CD4-positive, alpha-beta T cell (primary cell): ENCODE measurements at regions not wholly inside any gene's neighbourhood (a gene's known extent, or its start where the extent isn't known, plus 50 kb on each side); places are given as distances from the start of the nearest gene placed in this dataset.

ENCODE experiments used
- ATAC-seq: fragments of 200-7000 bp; cut with Tn5 transposase; one replicate; pipeline ENCODE4 v1.10.0; 2022; ENCODE audit warnings: mild to moderate bottlenecking; ENCODE audit not compliant: poor library complexity
- CTCF ChIA-PET: fragments of 350-600 bp; sonication (Branson Sonifier 250); formaldehyde crosslinking; loops from one replicate; lab custom pipeline; 2021; ENCODE audit warnings: antibody characterized with exemption, inconsistent platforms; lab: Charles Lee
- POLR2A ChIA-PET: fragments of 350-600 bp; sonication (Branson Sonifier 250); formaldehyde crosslinking; loops from one replicate; lab custom pipeline; 2021; ENCODE audit warnings: antibody characterized with exemption, inconsistent platforms; lab: Charles Lee
- DNase-seq, 14 experiments: peaks; one replicate each; pipeline ENCODE4 v3.0.0-alpha.2; 2013 to 2020; ENCODE audit warnings: mixed read lengths in 2 of 14
- H3K27ac ChIP-seq, 2 donors: one replicate each; pipeline versions ENCODE4 v1.5.1 to v1.7.0; 2013; ENCODE audit warnings: low read length in 2 of 2, low read depth in 1 of 2, mild to moderate bottlenecking in 1 of 2
- H3K27me3 ChIP-seq, 2 experiments: 1 replicate in 1 of 2; 2 replicates in 1 of 2; pipeline versions ENCODE4 v1.6.1 to v1.7.0; 2013; ENCODE audit warnings: low read length in 2 of 2, control low read depth in 1 of 2, mild to moderate bottlenecking in 1 of 2, moderate library complexity in 1 of 2; ENCODE audit not compliant: insufficient read depth in 2 of 2, control insufficient read depth in 1 of 2
- H3K36me3 ChIP-seq: one replicate; pipeline ENCODE4 v1.6.1; 2013; ENCODE audit warnings: low read length, control low read depth; ENCODE audit not compliant: insufficient read depth
- H3K4me1 ChIP-seq: one replicate; pipeline ENCODE4 v1.6.1; 2013; ENCODE audit warnings: low read length, control low read depth; ENCODE audit not compliant: insufficient read depth
- H3K4me3 ChIP-seq: one replicate; pipeline ENCODE4 v1.5.1; 2013; ENCODE audit warnings: mild to moderate bottlenecking, low read length, moderate library complexity
- H3K9me3 ChIP-seq, 2 experiments: 1 replicate in 1 of 2; 2 replicates in 1 of 2; pipeline versions ENCODE4 v1.6.1 to v1.7.0; 2013; ENCODE audit warnings: low read length in 2 of 2, mild to moderate bottlenecking in 2 of 2, control low read depth in 1 of 2, moderate library complexity in 1 of 2; ENCODE audit not compliant: control insufficient read depth in 1 of 2, insufficient read depth in 1 of 2
- H3K27ac Mint-ChIP-seq: one replicate; pipeline ENCODE4 v1.8.0; 2020; ENCODE audit warnings: mixed read lengths
- H3K27me3 Mint-ChIP-seq: one replicate; pipeline ENCODE4 v1.8.0; 2021; ENCODE audit warnings: mixed read lengths
- H3K36me3 Mint-ChIP-seq: one replicate; pipeline ENCODE4 v1.8.0; 2021; ENCODE audit warnings: low read depth, mixed read lengths
- H3K4me1 Mint-ChIP-seq: one replicate; pipeline ENCODE4 v1.8.0; 2021; ENCODE audit warnings: low read depth, mixed read lengths
- H3K4me3 Mint-ChIP-seq: one replicate; pipeline ENCODE4 v1.8.0; 2020; ENCODE audit warnings: mild to moderate bottlenecking, mixed read lengths
- H3K9me3 Mint-ChIP-seq: one replicate; pipeline ENCODE4 v1.8.0; 2020; ENCODE audit warnings: mixed read lengths
- intact Hi-C, 2 experiments: fragments of 100-400 bp; cut with DNase I in 1 of 2; cut with micrococcal nuclease in 1 of 2; formaldehyde crosslinking; loops; one replicate each; pipeline versions ENCODE4 v1.15.1 to v1.9.0; 2023 to 2025; cut with DNase I, micrococcal nuclease
- TF ChIP-seq, protein P1 (sequence below): fragments of 200-600 bp; IDR thresholded peaks from one replicate; pipeline ENCODE4 v1.8.0; 2022; ENCODE audit warnings: antibody characterized with exemption, mild to moderate bottlenecking

DNA sequence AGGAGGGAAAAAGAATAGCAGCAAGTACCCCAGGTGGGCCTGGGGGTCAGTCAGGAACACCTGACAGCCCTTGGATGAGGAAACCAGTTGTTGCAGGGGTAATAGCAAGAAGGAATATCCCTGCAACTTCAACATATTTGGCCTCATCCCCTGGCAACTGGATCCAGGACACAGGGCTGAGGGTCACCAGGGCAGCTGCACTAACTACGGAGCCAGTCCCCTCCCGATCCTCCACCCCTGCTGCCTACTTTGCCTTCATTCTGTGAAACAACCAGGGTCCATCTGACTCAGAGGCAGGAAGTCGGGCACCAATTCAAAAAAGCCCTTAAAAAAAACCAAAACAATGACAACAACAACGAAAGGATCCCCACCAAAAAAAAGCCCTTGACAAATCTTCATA lies 52.9 kb downstream of the FRMPD3 start:
- TF ChIP-seq, protein P1, sequence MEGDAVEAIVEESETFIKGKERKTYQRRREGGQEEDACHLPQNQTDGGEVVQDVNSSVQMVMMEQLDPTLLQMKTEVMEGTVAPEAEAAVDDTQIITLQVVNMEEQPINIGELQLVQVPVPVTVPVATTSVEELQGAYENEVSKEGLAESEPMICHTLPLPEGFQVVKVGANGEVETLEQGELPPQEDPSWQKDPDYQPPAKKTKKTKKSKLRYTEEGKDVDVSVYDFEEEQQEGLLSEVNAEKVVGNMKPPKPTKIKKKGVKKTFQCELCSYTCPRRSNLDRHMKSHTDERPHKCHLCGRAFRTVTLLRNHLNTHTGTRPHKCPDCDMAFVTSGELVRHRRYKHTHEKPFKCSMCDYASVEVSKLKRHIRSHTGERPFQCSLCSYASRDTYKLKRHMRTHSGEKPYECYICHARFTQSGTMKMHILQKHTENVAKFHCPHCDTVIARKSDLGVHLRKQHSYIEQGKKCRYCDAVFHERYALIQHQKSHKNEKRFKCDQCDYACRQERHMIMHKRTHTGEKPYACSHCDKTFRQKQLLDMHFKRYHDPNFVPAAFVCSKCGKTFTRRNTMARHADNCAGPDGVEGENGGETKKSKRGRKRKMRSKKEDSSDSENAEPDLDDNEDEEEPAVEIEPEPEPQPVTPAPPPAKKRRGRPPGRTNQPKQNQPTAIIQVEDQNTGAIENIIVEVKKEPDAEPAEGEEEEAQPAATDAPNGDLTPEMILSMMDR, result no peak

DNA sequence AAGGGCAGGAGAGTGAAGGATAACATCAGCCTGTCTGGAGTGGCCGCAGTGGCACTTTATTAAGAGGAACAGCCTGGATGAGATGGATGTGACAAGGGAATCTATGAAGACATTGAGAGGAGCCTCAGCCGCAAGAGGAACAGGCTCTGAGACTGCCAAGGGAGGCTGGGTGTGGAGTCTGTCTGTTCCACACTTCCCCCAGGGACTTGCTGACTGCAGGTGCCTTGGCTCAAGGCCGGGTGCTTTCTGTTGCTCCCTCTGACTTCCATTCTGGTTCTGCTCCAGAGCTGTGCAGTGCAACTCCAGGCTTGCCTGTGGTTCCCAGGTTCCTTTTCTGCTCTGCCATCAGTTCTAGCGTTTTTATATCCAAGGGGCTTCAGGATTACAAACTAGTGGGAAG lies 54.6 kb downstream of the FRMPD3 start:
- H3K4me1 ChIP-seq, result peaks cover 7% of the 10 kb centered on the region
- H3K27me3 Mint-ChIP-seq, result peaks cover 53% of the 10 kb centered on the region
- DNase-seq, result no peak
- no peak overlapping the region for H3K4me3 ChIP-seq
- H3K9me3 ChIP-seq, result peaks cover 0 to 3% of the 10 kb centered on the region in 2 experiments
- no peak overlapping the region for H3K27ac Mint-ChIP-seq
- CTCF ChIA-PET, result interaction anchor here (1.1 kb wide), 1 partner anchor 13 kb away, joined by 3 read pairs; no protein-coding TSS in a partner anchor
- H3K27ac ChIP-seq, result no peak overlapping the region
- POLR2A ChIA-PET, result no interaction called here
- TF ChIP-seq, protein P1, result no peak
- H3K27me3 ChIP-seq, result peaks cover 9 to 39% of the 10 kb centered on the region in 2 experiments
- H3K36me3 Mint-ChIP-seq, result no peaks in the 10 kb centered on the region
- H3K36me3 ChIP-seq, result no peaks in the 10 kb centered on the region
- intact Hi-C loops, result no loop called here
- no peaks in the 10 kb centered on the region for H3K4me1 Mint-ChIP-seq
- no peak for ATAC-seq
- no peaks in the 10 kb centered on the region for H3K9me3 Mint-ChIP-seq
- no peak overlapping the region for H3K4me3 Mint-ChIP-seq

More for the DNA sequence above, 52.9 kb downstream of the FRMPD3 start:
- H3K9me3 ChIP-seq, result no peaks in the 10 kb centered on the region
- no peaks in the 10 kb centered on the region for H3K36me3 Mint-ChIP-seq
- intact Hi-C loops, result no loop called here
- H3K27ac Mint-ChIP-seq, result no peak overlapping the region
- H3K27me3 ChIP-seq, result peaks cover 4 to 23% of the 10 kb centered on the region in 2 experiments
- ATAC-seq (no peak), DNase-seq (no peak)
- H3K9me3 Mint-ChIP-seq, result no peaks in the 10 kb centered on the region
- no peak overlapping the region for H3K4me3 Mint-ChIP-seq
- ChIA-PET POLR2A (no interaction called here), CTCF (no interaction called here)
- no peaks in the 10 kb centered on the region for H3K4me1 Mint-ChIP-seq
- H3K27me3 Mint-ChIP-seq, result peaks cover 36% of the 10 kb centered on the region
- no peaks in the 10 kb centered on the region for H3K36me3 ChIP-seq
- no peak overlapping the region for H3K27ac ChIP-seq
- H3K4me1 ChIP-seq, result peaks cover 7% of the 10 kb centered on the region
- H3K4me3 ChIP-seq, result no peak overlapping the region

DNA sequence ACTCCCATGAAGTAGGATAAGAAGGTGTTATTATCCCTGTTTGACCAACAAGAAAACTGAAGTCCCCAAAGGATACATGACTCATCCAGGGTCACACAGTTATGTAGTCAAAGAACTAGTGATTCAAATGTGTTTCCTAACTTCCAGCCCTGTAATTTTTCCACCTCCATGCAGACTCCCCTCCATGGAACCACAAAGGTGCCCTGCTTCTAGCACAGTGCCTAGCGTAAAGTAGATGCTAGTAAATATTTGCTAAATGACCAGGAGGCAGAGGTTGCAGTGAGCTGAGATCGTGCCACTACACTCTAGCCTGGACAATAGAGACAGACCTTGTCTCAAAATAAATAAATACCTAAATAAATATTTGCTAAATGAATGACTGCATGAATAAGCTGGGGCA lies 55.8 kb downstream of the FRMPD3 start:
- no peak overlapping the region for H3K27ac Mint-ChIP-seq
- no peaks in the 10 kb centered on the region for H3K36me3 ChIP-seq
- no peak overlapping the region for H3K4me3 ChIP-seq
- H3K27me3 Mint-ChIP-seq, result peaks cover 59% of the 10 kb centered on the region
- TF ChIP-seq, protein P1, result no peak
- no peaks in the 10 kb centered on the region for H3K4me1 Mint-ChIP-seq
- H3K27me3 ChIP-seq, result peaks cover 9 to 42% of the 10 kb centered on the region in 2 experiments
- DNase-seq, result no peak
- no peak overlapping the region for H3K27ac ChIP-seq
- no peaks in the 10 kb centered on the region for H3K36me3 Mint-ChIP-seq
- peaks cover 7% of the 10 kb centered on the region for H3K4me1 ChIP-seq
- H3K9me3 ChIP-seq, result peaks cover 0 to 3% of the 10 kb centered on the region in 2 experiments
- POLR2A ChIA-PET, result no interaction called here
- no peak for ATAC-seq
- H3K9me3 Mint-ChIP-seq, result no peaks in the 10 kb centered on the region
- CTCF ChIA-PET, result interaction anchor here (1.1 kb wide), 1 partner anchor 14 kb away, joined by 3 read pairs; no protein-coding TSS in a partner anchor
- intact Hi-C loops, result no loop called here
- H3K4me3 Mint-ChIP-seq, result no peak overlapping the region
